ENCODE measurements at regions not wholly inside any gene's neighbourhood (a gene's known extent, or its start where the extent isn't known, plus 50 kb on each side); places are given as distances from the start of the nearest gene placed in this dataset.
"Not testable (repeated sequence)": the region's sequence is repeated elsewhere in the genome, so short reads cannot be mapped to it uniquely, and the experiment has no call there.

DNA sequence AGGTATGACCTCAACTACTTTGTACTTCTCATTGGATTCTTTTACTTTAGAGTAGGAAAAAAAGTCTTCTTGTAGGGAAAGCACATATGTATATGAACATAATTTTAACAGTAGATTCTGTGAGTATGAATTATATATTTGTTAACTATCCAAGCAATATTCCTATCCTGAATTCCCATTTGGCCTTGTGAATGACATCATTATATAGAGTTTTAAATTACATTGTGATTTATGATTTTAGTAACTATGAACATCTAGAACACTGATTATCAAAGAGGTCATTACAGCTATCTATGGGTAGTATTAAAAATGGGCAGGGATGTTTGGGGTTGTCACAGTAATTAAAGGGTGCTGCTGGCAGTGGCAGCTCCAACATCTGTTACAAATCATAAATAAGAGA is 163.9 kb upstream of the TFAP2D start:
- peak; percentile 55 for FAIRE-seq

DNA sequence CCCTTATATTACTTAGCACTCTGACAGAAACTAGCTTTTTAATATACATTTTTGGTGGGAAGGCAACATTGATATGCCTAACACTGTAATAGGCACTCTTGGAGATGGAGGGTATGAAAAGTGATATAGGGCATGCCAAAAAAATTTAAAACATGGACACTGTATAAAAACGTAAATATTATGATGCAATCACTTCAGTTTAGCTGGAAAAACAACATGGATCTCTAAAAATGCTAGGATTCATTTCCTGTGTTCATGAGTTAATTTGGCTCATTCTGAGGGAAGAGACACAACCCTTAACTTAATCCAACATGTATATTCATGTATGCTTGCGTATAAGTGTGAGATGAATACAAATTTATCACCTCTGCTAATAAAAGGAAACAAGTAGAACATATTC is 157.3 kb upstream of the TFAP2D start:
- DNase-seq (no peak), FAIRE-seq (no peak)
- 37 to 63% (median 46%) methylated on average over 2 of the region's 2 CpGs for WGBS, 3 donors
- Histone ChIP-seq H3K27ac (ENCODE audit: low read depth in 1 of 3, low read length in 2 of 3) (no peak overlapping the region), H3K4me3 (ENCODE audit: low read depth in 1 of 3, low read length in 3 of 3) (no peak overlapping the region), H3K36me3 (ENCODE audit: control insufficient read depth in 3 of 3, insufficient read depth in 2 of 3, low read depth in 1 of 3, low read length in 3 of 3) (no peaks in the 10 kb centered on the region), H3K4me1 (ENCODE audit: control insufficient read depth in 3 of 3, insufficient read depth in 2 of 3, low read depth in 1 of 3, low read length in 2 of 3) (no peaks in the 10 kb centered on the region), H3K27me3 (ENCODE audit: control insufficient read depth in 3 of 3, insufficient read depth in 3 of 3, low read length in 3 of 3) (no peaks in the 10 kb centered on the region), H3K9me3 (ENCODE audit: control insufficient read depth in 2 of 2, insufficient read depth in 1 of 2, low read depth in 1 of 2, low read length in 1 of 2) (peaks cover 0 to 6% of the 10 kb centered on the region in 2 donors)

More for the DNA sequence above, 163.9 kb upstream of the TFAP2D start:
- H3K27me3 ChIP-seq (ENCODE audit: control insufficient read depth in 3 of 3, insufficient read depth in 3 of 3, low read length in 3 of 3), result no peaks in the 10 kb centered on the region
- no peaks in the 10 kb centered on the region for H3K36me3 ChIP-seq (ENCODE audit: control insufficient read depth in 3 of 3, insufficient read depth in 2 of 3, low read depth in 1 of 3, low read length in 3 of 3)
- no peaks in the 10 kb centered on the region for H3K9me3 ChIP-seq (ENCODE audit: control insufficient read depth in 2 of 2, insufficient read depth in 1 of 2, low read depth in 1 of 2, low read length in 1 of 2)
- no peak overlapping the region for H3K27ac ChIP-seq (ENCODE audit: low read depth in 1 of 3, low read length in 2 of 3)
- DNase-seq, result no peak
- H3K4me3 ChIP-seq (ENCODE audit: low read depth in 1 of 3, low read length in 3 of 3), result no peak overlapping the region
- H3K4me1 ChIP-seq (ENCODE audit: control insufficient read depth in 3 of 3, insufficient read depth in 2 of 3, low read depth in 1 of 3, low read length in 2 of 3), result no peaks in the 10 kb centered on the region

DNA sequence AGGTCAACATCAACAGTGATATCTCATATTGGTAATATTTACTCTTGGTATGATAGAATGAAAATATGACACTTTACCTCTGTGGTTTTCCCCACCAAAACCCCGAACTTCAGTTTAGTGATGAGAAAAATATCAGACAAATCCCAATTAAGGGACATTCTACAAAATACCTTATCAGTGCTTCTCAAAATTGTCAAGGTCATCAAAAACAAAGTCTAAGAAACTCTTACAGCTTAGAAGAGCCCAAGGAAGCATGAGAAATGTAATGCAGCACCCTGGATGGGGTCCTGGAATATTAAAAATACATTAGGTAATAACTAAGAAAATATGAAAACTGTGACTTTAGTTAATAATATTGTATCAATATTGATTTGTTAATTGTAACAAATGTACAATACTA is 148.3 kb upstream of the TFAP2D start:
- DNase-seq, result no peak
- no peak for FAIRE-seq
- WGBS, 3 donors, result 77 to 87% (median 81%) methylated on average over 1 of the region's 1 CpG
- H3K9me3 ChIP-seq (ENCODE audit: control insufficient read depth in 2 of 2, insufficient read depth in 1 of 2, low read depth in 1 of 2, low read length in 1 of 2), result no peaks in the 10 kb centered on the region
- no peaks in the 10 kb centered on the region for H3K4me1 ChIP-seq (ENCODE audit: control insufficient read depth in 3 of 3, insufficient read depth in 2 of 3, low read depth in 1 of 3, low read length in 2 of 3)
- no peaks in the 10 kb centered on the region for H3K36me3 ChIP-seq (ENCODE audit: control insufficient read depth in 3 of 3, insufficient read depth in 2 of 3, low read depth in 1 of 3, low read length in 3 of 3)
- H3K27ac ChIP-seq (ENCODE audit: low read depth in 1 of 3, low read length in 2 of 3), result no peak overlapping the region
- no peak overlapping the region for H3K4me3 ChIP-seq (ENCODE audit: low read depth in 1 of 3, low read length in 3 of 3)
- H3K27me3 ChIP-seq (ENCODE audit: control insufficient read depth in 3 of 3, insufficient read depth in 3 of 3, low read length in 3 of 3), result no peaks in the 10 kb centered on the region

DNA sequence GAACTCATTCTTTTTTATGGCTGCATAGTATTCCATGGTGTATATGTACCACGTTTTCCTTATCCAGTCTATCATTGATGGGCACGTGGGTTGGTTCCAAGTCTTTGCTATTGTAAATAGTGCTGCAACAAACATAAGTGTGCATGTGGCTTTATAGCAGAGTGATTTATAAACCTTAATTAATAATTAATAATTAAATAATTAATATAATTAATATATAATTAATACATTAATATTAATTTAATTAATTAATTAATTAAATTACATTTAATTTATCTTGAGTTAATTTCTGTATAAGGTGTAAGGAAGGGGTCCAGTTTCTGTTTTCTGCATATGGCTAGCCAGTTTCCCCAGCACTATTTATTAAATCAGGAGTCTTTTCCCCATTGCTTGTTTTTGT is 142.1 kb upstream of the TFAP2D start:
- WGBS, 3 donors, result 68 to 89% (median 78%) methylated on average over 2 of the region's 2 CpGs

DNA sequence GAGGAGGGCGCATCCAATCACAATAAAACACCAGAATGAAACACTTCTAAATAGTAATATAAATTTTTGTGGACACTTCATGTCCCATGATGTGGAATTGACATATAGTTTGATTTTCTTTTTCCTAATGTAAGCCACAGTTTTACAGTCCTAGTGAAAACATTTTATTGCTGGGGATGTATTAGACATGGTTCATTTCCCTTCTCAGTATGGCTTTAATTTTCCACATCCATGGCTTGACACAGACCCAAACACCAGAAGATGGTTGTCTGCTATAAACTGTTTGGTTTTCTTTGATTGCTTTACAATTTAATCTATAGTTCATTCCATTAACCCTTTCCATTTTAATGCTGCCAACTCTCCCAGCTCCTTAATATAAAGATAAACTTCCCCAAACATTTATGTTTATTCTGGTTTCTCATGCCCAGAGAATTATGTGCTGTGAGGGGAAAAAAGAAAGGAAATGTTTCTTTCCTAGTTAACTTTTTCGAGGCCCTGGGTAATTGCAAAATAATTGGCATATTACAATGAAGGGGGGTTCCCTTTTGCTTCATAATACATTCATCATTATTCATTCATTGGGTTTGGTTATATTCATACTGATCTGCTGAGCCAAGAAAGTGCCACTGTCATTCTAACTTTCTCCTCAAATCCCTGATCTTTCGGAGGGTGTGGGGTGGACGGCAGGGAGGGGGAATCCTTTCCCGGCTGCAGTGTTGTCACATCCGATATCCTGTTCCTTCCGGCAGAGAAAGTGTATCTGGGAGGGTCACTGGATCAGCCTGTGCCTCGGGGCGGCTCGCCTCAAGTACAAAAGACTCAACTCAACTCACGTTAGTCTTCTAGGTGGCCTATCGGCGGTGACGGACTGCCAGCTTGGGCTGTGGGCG is 127.6 kb upstream of the TFAP2D start:
- 73 to 78% (median 78%) methylated on average over 15 of the region's 15 CpGs for WGBS, 3 donors
- Histone ChIP-seq H3K27ac (ENCODE audit: low read depth in 1 of 3, low read length in 2 of 3) (no peak overlapping the region), H3K9me3 (ENCODE audit: control insufficient read depth in 2 of 2, insufficient read depth in 1 of 2, low read depth in 1 of 2, low read length in 1 of 2) (no peaks in the 10 kb centered on the region), H3K4me3 (ENCODE audit: low read depth in 1 of 3, low read length in 3 of 3) (no peak overlapping the region), H3K36me3 (ENCODE audit: control insufficient read depth in 3 of 3, insufficient read depth in 2 of 3, low read depth in 1 of 3, low read length in 3 of 3) (no peaks in the 10 kb centered on the region), H3K4me1 (ENCODE audit: control insufficient read depth in 3 of 3, insufficient read depth in 2 of 3, low read depth in 1 of 3, low read length in 2 of 3) (no peaks in the 10 kb centered on the region), H3K27me3 (ENCODE audit: control insufficient read depth in 3 of 3, insufficient read depth in 3 of 3, low read length in 3 of 3) (no peaks in the 10 kb centered on the region)
- FAIRE-seq, result no peak
- no peak for DNase-seq

More for the DNA sequence above, 142.1 kb upstream of the TFAP2D start:
- not testable (repeated sequence) for H3K9me3 ChIP-seq (ENCODE audit: control insufficient read depth in 2 of 2, insufficient read depth in 1 of 2, low read depth in 1 of 2, low read length in 1 of 2); H3K27ac ChIP-seq (ENCODE audit: low read depth in 1 of 3, low read length in 2 of 3); FAIRE-seq; H3K4me3 ChIP-seq (ENCODE audit: low read depth in 1 of 3, low read length in 3 of 3); H3K4me1 ChIP-seq (ENCODE audit: control insufficient read depth in 3 of 3, insufficient read depth in 2 of 3, low read depth in 1 of 3, low read length in 2 of 3); DNase-seq; H3K27me3 ChIP-seq (ENCODE audit: control insufficient read depth in 3 of 3, insufficient read depth in 3 of 3, low read length in 3 of 3); H3K36me3 ChIP-seq (ENCODE audit: control insufficient read depth in 3 of 3, insufficient read depth in 2 of 3, low read depth in 1 of 3, low read length in 3 of 3)

DNA sequence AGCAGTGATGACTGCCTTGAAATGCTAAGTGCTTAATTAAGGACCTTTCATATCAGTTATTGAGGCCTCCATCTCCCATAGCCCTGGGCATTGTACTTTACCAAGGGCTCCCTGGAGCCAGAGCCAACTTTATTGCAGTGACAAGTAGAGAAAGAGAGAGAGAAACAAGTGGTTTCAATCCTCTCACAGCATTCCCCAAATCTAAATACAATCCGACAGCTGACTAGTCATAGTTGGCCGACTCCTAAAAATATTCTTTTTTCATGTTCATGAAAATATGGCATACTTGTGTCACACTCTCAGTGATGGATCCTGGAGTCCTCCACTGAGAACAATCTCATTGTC is 127.0 kb upstream of the TFAP2D start:
- H3K4me1 ChIP-seq (ENCODE audit: control insufficient read depth in 3 of 3, insufficient read depth in 2 of 3, low read depth in 1 of 3, low read length in 2 of 3), result no peaks in the 10 kb centered on the region
- H3K27ac ChIP-seq (ENCODE audit: low read depth in 1 of 3, low read length in 2 of 3), result no peak overlapping the region
- no peaks in the 10 kb centered on the region for H3K27me3 ChIP-seq (ENCODE audit: control insufficient read depth in 3 of 3, insufficient read depth in 3 of 3, low read length in 3 of 3)
- no peak for FAIRE-seq
- WGBS, 3 donors, result 73 to 87% (median 83%) methylated on average over 2 of the region's 2 CpGs
- H3K9me3 ChIP-seq (ENCODE audit: control insufficient read depth in 2 of 2, insufficient read depth in 1 of 2, low read depth in 1 of 2, low read length in 1 of 2), result no peaks in the 10 kb centered on the region
- DNase-seq, result no peak
- H3K4me3 ChIP-seq (ENCODE audit: low read depth in 1 of 3, low read length in 3 of 3), result no peak overlapping the region
- H3K36me3 ChIP-seq (ENCODE audit: control insufficient read depth in 3 of 3, insufficient read depth in 2 of 3, low read depth in 1 of 3, low read length in 3 of 3), result no peaks in the 10 kb centered on the region

DNA sequence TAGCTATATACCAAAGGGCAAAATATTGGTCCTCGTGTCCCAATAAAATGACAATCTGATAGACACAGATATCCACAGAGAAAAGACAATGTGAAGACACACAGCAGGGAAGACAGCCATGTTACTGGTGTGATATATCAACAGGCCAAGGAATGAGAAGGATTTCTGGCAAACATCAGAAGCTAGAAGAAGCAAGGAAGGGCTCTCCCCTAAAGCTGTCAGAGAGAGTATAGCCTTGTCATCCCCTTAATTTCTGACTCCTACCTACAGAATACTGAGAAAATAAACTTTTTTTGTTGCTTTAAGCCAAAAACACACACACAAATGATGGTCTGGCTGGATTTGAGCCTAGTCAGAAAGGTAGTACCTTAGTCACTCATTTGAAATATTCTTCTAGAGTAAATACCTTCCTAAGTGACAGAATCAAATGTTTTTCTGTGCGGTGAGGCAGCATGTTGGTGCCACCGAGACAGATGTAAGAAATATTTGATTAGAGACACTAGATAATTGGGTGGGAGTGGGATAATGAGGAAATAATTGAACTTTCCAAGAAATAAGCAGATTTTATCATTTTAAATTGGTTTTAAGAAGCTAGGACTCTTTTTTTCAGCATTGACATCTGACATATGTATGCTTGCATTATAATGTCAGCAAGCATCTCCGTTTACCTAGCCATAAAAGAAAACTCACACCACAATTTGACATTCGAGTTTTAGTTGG is 123.4 kb upstream of the TFAP2D start:
- Histone ChIP-seq H3K27me3 (ENCODE audit: control insufficient read depth in 3 of 3, insufficient read depth in 3 of 3, low read length in 3 of 3) (no peaks in the 10 kb centered on the region), H3K36me3 (ENCODE audit: control insufficient read depth in 3 of 3, insufficient read depth in 2 of 3, low read depth in 1 of 3, low read length in 3 of 3) (no peaks in the 10 kb centered on the region), H3K27ac (ENCODE audit: low read depth in 1 of 3, low read length in 2 of 3) (no peak overlapping the region), H3K9me3 (ENCODE audit: control insufficient read depth in 2 of 2, insufficient read depth in 1 of 2, low read depth in 1 of 2, low read length in 1 of 2) (no peaks in the 10 kb centered on the region), H3K4me1 (ENCODE audit: control insufficient read depth in 3 of 3, insufficient read depth in 2 of 3, low read depth in 1 of 3, low read length in 2 of 3) (no peaks in the 10 kb centered on the region), H3K4me3 (ENCODE audit: low read depth in 1 of 3, low read length in 3 of 3) (no peak overlapping the region)
- WGBS, 3 donors, result 46 to 69% (median 54%) methylated on average over 5 of the region's 5 CpGs
- no peak for DNase-seq
- no peak for FAIRE-seq

DNA sequence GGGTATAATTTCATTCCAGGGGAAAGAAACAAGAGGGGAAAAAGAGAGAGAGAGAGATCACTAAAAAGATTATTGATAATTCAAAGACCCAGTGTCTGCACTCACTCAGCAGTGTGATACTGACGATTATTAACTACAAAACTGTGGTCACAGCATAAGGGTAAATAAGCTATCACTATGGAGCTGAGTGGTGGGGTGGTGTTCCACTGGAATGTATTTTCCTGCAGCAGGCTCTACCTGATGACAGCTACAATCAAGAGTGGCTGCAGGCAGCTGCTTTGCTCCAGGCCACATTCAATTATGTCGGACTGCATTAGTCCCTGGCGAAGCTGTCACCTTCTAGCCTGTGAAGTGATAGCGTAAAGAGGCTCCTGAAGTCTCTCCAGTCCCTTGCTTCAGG is 122.2 kb upstream of the TFAP2D start:
- H3K27me3 ChIP-seq (ENCODE audit: control insufficient read depth in 3 of 3, insufficient read depth in 3 of 3, low read length in 3 of 3), result no peaks in the 10 kb centered on the region
- WGBS, 3 donors, result 45 to 51% (median 48%) methylated on average over 4 of the region's 4 CpGs
- DNase-seq, result no peak
- H3K9me3 ChIP-seq (ENCODE audit: control insufficient read depth in 2 of 2, insufficient read depth in 1 of 2, low read depth in 1 of 2, low read length in 1 of 2), result no peaks in the 10 kb centered on the region
- H3K36me3 ChIP-seq (ENCODE audit: control insufficient read depth in 3 of 3, insufficient read depth in 2 of 3, low read depth in 1 of 3, low read length in 3 of 3), result no peaks in the 10 kb centered on the region
- no peaks in the 10 kb centered on the region for H3K4me1 ChIP-seq (ENCODE audit: control insufficient read depth in 3 of 3, insufficient read depth in 2 of 3, low read depth in 1 of 3, low read length in 2 of 3)
- no peak overlapping the region for H3K4me3 ChIP-seq (ENCODE audit: low read depth in 1 of 3, low read length in 3 of 3)
- FAIRE-seq, result no peak
- H3K27ac ChIP-seq (ENCODE audit: low read depth in 1 of 3, low read length in 2 of 3), result no peak overlapping the region

Measured in small intestine (tissue), 7 donors.